HEK293T (cell line): ENCODE measurements at regions not wholly inside any gene's neighbourhood (a gene's known extent, or its start where the extent isn't known, plus 50 kb on each side); places are given as distances from the start of the nearest gene placed in this dataset.

Experiments used
- CTCF ChIA-PET: fragments of 350-600 bp; formaldehyde crosslinking; extraction: SDS; loops from one replicate; lab custom pipeline; 2021; ENCODE audit warnings: antibody characterized with exemption, inconsistent platforms; lab: Yijun Ruan, JAX
- POLR2A ChIA-PET: fragments of 350-600 bp; formaldehyde crosslinking; extraction: SDS; loops from one replicate; lab custom pipeline; 2020; ENCODE audit warnings: antibody characterized with exemption, inconsistent platforms; lab: Yijun Ruan, JAX
- DNase-seq: peaks from one replicate; pipeline ENCODE4 v3.0.0; 2012; ENCODE audit warnings: mixed read lengths; ENCODE audit errors: extremely low spot score
- ARNT ChIP-seq: fragments of 450-650 bp; IDR thresholded peaks from 2 replicates; pipeline ENCODE4 v1.6.1; 2017; ENCODE audit warnings: mild to moderate bottlenecking
- BHLHE40 ChIP-seq: fragments of 450-650 bp; IDR thresholded peaks from 2 replicates; pipeline ENCODE4 v1.6.1; 2016; ENCODE audit warnings: mild to moderate bottlenecking, moderate library complexity, borderline replicate concordance
- CTBP1 ChIP-seq: fragments of 450-650 bp; IDR thresholded peaks from 2 replicates; pipeline ENCODE4 v1.6.1; 2016; ENCODE audit warnings: borderline replicate concordance
- ELF4 ChIP-seq: fragments of 450-650 bp; IDR thresholded peaks from 2 replicates; pipeline ENCODE4 v1.6.1; 2017; ENCODE audit warnings: antibody characterized with exemption
- FOXA1 ChIP-seq: fragments of 450-650 bp; IDR thresholded peaks from 2 replicates; pipeline ENCODE4 v1.6.1; 2016; ENCODE audit warnings: mild to moderate bottlenecking
- FOXK2 ChIP-seq: fragments of 450-650 bp; IDR thresholded peaks from 2 replicates; pipeline ENCODE4 v1.6.1; 2016; ENCODE audit warnings: mild to moderate bottlenecking
- FOXM1 ChIP-seq: fragments of 450-650 bp; IDR thresholded peaks from 2 replicates; pipeline ENCODE4 v1.6.1; 2017; ENCODE audit warnings: mild to moderate bottlenecking, borderline replicate concordance
- HDGF ChIP-seq: fragments of 450-650 bp; IDR thresholded peaks from 2 replicates; pipeline ENCODE4 v1.6.1; 2017; ENCODE audit warnings: antibody characterized with exemption, borderline replicate concordance
- L3MBTL2 ChIP-seq: fragments of 450-650 bp; conservative IDR thresholded peaks from 2 replicates; pipeline ENCODE4 v1.6.1; 2016; ENCODE audit warnings: mild to moderate bottlenecking
- LEF1 ChIP-seq: fragments of 450-650 bp; IDR thresholded peaks from 2 replicates; pipeline ENCODE4 v1.6.1; 2017; ENCODE audit warnings: mild to moderate bottlenecking, borderline replicate concordance
- NFRKB ChIP-seq: fragments of 450-650 bp; IDR thresholded peaks from 2 replicates; pipeline ENCODE4 v1.6.1; 2016; ENCODE audit warnings: mild to moderate bottlenecking, moderate library complexity
- PKNOX1 ChIP-seq: fragments of 450-650 bp; IDR thresholded peaks from 2 replicates; pipeline ENCODE4 v1.6.1; 2016
- SP1 ChIP-seq: fragments of 450-650 bp; IDR thresholded peaks from 2 replicates; pipeline ENCODE4 v1.6.1; 2017
- SUZ12 ChIP-seq: fragments of 450-650 bp; IDR thresholded peaks from 2 replicates; pipeline ENCODE4 v1.6.1; 2016; ENCODE audit warnings: mild to moderate bottlenecking
- TARDBP ChIP-seq: fragments of 450-650 bp; IDR thresholded peaks from 2 replicates; pipeline ENCODE4 v1.6.1; 2016
- ZNF384 ChIP-seq: fragments of 450-650 bp; IDR thresholded peaks from 2 replicates; pipeline ENCODE4 v1.6.1; 2016

DNA sequence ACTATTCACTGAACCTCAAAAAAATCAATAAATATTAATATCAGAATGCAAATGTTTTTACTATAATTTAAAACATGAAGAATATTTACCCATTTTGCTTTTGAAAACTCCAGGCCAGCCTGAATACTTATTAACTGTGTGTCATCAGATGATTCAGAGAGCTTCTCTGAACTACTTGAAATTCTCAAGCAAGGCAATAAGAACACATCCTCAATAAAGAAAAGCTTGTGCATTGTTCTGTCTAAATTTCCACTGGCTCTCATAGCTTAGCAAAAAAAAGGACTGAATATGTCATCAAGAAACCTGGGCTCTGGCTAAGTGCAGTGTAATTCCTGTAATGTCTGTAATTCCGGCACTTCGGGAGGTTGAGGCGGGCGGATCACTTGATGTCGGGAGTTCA is 194.1 kb downstream of the BTG1 start:
- POLR2A ChIA-PET: no interaction called here
- DNase-seq: no peak
- no peak for TF ChIP-seq PKNOX1
- TF ChIP-seq HDGF: no peak
- no peak for TF ChIP-seq L3MBTL2
- no peak for TF ChIP-seq TARDBP
- TF ChIP-seq SUZ12: no peak
- TF ChIP-seq ELF4: no peak
- CTCF ChIA-PET: no interaction called here

- no peak for DNase-seq
- POLR2A ChIA-PET: no interaction called here
- TF ChIP-seq HDGF (no peak), PKNOX1 (no peak), ARNT (no peak), BHLHE40 (no peak)
- CTCF ChIA-PET: no interaction called here
Measured at GRCh38 chr12:91948504-91948903, 197.1 kb downstream of the BTG1 start.

- DNase-seq: no peak
- POLR2A ChIA-PET: no interaction called here
- CTCF ChIA-PET: no interaction called here
- TF ChIP-seq ARNT: no peak
- peak; percentile 53; the same call in 1 of the 2 replicates for TF ChIP-seq PKNOX1
Measured at GRCh38 chr12:91947459-91947858, 198.2 kb downstream of the BTG1 start.

DNA sequence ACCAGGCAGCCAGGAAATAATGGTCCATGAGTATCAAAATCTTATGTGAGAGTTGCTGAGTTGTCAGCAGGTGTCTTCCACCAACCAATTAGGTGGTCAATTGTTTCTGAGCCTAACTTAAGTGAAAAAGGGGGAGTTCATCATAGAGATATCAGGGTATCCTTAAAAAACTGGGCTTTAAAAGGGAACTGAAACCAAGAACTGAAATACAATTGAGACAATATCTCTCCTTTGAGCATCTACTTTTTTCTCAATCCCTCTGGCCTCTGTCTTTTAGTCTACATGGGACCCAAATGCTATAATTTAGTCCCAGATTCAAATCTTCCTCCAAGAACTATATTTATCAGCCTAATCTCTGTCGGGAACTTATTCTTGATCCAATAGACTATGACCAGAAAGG is 201.0 kb downstream of the BTG1 start:
- ChIA-PET POLR2A (no interaction called here), CTCF (interaction anchor here (0.6 kb wide), 1 partner anchor 42 kb away, joined by 4 read pairs; no protein-coding TSS in a partner anchor)
- no peak for TF ChIP-seq FOXM1
- no peak for TF ChIP-seq ARNT
- TF ChIP-seq ZNF384: no peak
- TF ChIP-seq TARDBP: no peak
- no peak for TF ChIP-seq FOXK2
- TF ChIP-seq NFRKB: no peak
- no peak for TF ChIP-seq SP1
- no peak for TF ChIP-seq ELF4
- no peak for TF ChIP-seq HDGF
- no peak for TF ChIP-seq BHLHE40
- no peak for DNase-seq

GRCh38 chr12:91940826-91941570 is 204.6 kb downstream of the BTG1 start:
- DNase-seq: no peak
- ChIA-PET CTCF (no interaction called here), POLR2A (no interaction called here)
- no peak for TF ChIP-seq HDGF
- no peak for TF ChIP-seq L3MBTL2
- no peak for TF ChIP-seq FOXA1
- no peak for TF ChIP-seq ARNT
- no peak for TF ChIP-seq LEF1
- TF ChIP-seq FOXM1: no peak
- no peak for TF ChIP-seq NFRKB
- TF ChIP-seq SP1: no peak
- no peak for TF ChIP-seq FOXK2
- TF ChIP-seq BHLHE40: no peak
- no peak for TF ChIP-seq ELF4
- TF ChIP-seq CTBP1: no peak

DNA sequence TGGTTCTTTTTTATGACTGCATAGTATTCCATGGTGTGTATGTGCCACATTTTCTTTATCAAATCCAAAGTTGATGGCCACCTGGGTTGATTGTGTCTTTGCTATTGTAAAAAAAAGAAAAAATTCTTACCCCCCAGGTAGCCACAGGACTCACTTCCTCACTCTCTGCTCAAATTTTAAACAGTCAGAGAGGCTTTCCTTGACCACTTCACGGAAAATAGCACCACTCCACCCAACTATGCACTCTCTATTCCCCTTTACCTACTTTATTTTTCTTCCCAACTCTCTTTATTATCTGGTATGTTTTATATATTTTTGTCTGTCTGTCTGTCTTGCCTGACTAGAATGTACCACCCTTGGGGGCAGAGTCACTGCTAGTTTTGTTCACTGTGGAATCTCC is 205.3 kb downstream of the BTG1 start:
- ChIA-PET POLR2A (no interaction called here), CTCF (no interaction called here)
- DNase-seq: no peak
- TF ChIP-seq TARDBP: no peak
- no peak for TF ChIP-seq SUZ12
- no peak for TF ChIP-seq PKNOX1
- no peak for TF ChIP-seq L3MBTL2
- TF ChIP-seq CTBP1: no peak
- no peak for TF ChIP-seq ELF4

GRCh38 chr12:91937706-91938105 is 207.9 kb downstream of the BTG1 start:
- ChIA-PET CTCF (no interaction called here), POLR2A (no interaction called here)
- no peak for TF ChIP-seq ELF4
- no peak for TF ChIP-seq ARNT
- TF ChIP-seq CTBP1: no peak
- TF ChIP-seq SUZ12: no peak
- TF ChIP-seq PKNOX1: no peak
- TF ChIP-seq FOXA1: no peak
- no peak for TF ChIP-seq FOXK2
- TF ChIP-seq LEF1: no peak
- TF ChIP-seq NFRKB: no peak
- no peak for TF ChIP-seq BHLHE40
- TF ChIP-seq HDGF: no peak
- TF ChIP-seq L3MBTL2: no peak
- TF ChIP-seq FOXM1: no peak
- TF ChIP-seq TARDBP: no peak
- no peak for TF ChIP-seq SP1
- TF ChIP-seq ZNF384: no peak
- no peak for DNase-seq
